Gastroesophageal sphincter (tissue), 3 donors: ENCODE measurements at regions not wholly inside any gene's neighbourhood (a gene's known extent, or its start where the extent isn't known, plus 50 kb on each side); places are given as distances from the start of the nearest gene placed in this dataset.

Experiments used
- CTCF ChIP-seq, 4 experiments: fragments of 200-600 bp in 2 of 4; fragments of 450-650 bp in 2 of 4; sonication (generic) in 1 of 4; IDR thresholded peaks; one replicate each; pipeline ENCODE4 v1.5.1; 2017 to 2019; ENCODE audit warnings: antibody characterized with exemption in 4 of 4, mild to moderate bottlenecking in 2 of 4, moderate library complexity in 2 of 4
- EP300 ChIP-seq: sonication (generic); formaldehyde crosslinking; IDR thresholded peaks from one replicate; pipeline ENCODE4 v1.6.1; 2017; ENCODE audit warnings: antibody characterized with exemption, mild to moderate bottlenecking
- POLR2A ChIP-seq, 2 donors: fragments of 450-650 bp; IDR thresholded peaks; one replicate each; pipeline ENCODE4 v1.6.1; 2017; ENCODE audit warnings: antibody characterized with exemption in 2 of 2, mild to moderate bottlenecking in 2 of 2, moderate library complexity in 1 of 2

GRCh38 chr9:82604947-82605656 lies 457.8 kb downstream of the RASEF start:
- no peak for TF ChIP-seq CTCF (IDR thresholded peaks at IDR 0.05)
- TF ChIP-seq POLR2A (IDR thresholded peaks at IDR 0.05), result no peak
- no peak for TF ChIP-seq EP300
